B cell (primary cell): ENCODE measurements at regions not wholly inside any gene's neighbourhood (a gene's known extent, or its start where the extent isn't known, plus 50 kb on each side); places are given as distances from the start of the nearest gene placed in this dataset.

ENCODE experiments used
- EZH2 ChIP-seq: IDR thresholded peaks from 2 replicates; pipeline ENCODE4 v1.6.1; 2012; ENCODE audit warnings: borderline replicate concordance, low read depth, mild to moderate bottlenecking, moderate library complexity, low read length; ENCODE audit not compliant: insufficient read depth, poor library complexity, severe bottlenecking
- TF ChIP-seq, protein P1 (sequence below): fragments of 200-600 bp; IDR thresholded peaks from one replicate; pipeline ENCODE4 v1.8.0; 2022; ENCODE audit warnings: antibody characterized with exemption, mild to moderate bottlenecking

DNA sequence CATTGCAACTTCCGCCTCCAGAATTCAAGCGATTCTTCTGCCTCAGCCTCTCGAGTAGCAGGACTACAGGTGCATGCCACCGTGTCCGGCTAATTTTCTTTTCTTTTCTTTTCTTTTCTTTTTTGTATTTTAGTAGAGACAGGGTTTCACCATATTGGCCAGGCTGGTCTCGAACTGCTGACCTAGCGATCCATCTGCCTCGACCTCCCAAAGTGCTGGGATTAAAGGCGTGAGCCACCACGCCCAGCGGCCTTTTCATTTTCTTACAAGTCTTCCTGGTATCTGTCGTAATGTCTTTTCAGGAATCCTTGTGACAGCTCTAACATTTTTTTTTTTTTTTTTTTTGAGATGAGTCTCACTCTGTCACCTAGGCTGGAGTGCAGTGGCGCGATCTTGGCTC is 66.4 kb upstream of the EDAR start:
- TF ChIP-seq, protein P1, sequence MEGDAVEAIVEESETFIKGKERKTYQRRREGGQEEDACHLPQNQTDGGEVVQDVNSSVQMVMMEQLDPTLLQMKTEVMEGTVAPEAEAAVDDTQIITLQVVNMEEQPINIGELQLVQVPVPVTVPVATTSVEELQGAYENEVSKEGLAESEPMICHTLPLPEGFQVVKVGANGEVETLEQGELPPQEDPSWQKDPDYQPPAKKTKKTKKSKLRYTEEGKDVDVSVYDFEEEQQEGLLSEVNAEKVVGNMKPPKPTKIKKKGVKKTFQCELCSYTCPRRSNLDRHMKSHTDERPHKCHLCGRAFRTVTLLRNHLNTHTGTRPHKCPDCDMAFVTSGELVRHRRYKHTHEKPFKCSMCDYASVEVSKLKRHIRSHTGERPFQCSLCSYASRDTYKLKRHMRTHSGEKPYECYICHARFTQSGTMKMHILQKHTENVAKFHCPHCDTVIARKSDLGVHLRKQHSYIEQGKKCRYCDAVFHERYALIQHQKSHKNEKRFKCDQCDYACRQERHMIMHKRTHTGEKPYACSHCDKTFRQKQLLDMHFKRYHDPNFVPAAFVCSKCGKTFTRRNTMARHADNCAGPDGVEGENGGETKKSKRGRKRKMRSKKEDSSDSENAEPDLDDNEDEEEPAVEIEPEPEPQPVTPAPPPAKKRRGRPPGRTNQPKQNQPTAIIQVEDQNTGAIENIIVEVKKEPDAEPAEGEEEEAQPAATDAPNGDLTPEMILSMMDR: no peak
- TF ChIP-seq EZH2: no peak
